ENCODE measurements at regions not wholly inside any gene's neighbourhood (a gene's known extent, or its start where the extent isn't known, plus 50 kb on each side); places are given as distances from the start of the nearest gene placed in this dataset.

GRCh38 chr3:9301091-9301490 lies 51.6 kb upstream of the SRGAP3 start:
- DNase-seq (ENCODE audit: low read depth in 3 of 3), result no peak

DNA sequence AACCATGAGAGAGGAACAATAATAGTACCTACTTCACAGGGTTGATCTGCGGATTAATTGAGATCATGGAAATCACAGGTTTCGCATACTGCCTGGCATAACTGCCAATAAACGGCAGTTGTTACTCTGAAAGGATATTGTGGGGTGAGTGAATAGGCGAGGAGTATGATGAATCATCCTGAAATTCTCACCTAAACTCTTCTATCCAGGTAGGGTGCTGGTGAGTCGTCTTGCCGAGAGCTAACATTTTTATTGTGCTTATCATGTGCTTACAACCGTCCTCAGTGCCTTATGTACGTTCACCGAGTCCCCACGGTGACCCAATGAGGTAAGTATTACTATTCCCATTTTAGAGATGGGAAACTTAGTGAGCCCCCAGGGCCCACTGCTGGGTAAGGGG lies 52.4 kb upstream of the SRGAP3 start:
- DNase-seq (ENCODE audit: low read depth in 3 of 3), result peak in 1 of 3 donors; percentile 3

DNA sequence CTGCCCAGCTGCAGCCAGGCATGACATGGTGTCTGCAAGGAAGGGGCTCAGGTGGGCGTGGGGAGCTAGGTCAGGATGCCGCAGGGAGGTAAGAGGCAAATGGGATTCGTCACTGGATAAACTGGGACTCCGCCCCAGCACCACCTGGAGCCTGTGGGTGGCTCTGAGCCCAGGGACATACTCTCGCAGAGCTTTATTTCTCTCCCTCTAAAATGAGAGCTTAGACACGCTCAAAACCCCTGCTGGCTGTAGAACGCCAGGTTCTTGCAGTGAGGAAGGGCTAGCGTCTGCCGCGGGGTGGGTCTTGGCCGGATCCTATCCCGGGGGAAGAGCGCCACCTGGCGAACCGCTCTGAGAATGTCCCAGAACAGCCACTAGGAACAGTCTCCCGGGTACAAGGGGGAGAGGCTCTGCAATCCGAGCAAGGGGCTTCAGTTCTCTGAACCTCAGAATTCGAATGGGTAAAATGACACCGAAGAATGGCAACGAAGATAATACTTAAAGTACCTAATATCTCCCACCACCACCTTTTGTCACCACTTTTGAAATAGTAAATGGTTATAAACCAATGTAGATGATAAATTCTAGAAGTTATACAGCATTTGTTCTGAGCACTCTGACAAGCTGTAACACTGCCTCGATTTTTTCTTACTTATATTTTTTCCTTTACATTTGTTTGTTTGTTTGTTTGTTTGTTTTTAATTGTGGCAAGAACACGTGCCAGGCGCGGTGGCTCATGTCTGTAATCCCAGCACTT lies 53.2 kb upstream of the SRGAP3 start:
- DNase-seq (ENCODE audit: low read depth in 3 of 3), result peak; percentile 59 to 72 (median 60)

DNA sequence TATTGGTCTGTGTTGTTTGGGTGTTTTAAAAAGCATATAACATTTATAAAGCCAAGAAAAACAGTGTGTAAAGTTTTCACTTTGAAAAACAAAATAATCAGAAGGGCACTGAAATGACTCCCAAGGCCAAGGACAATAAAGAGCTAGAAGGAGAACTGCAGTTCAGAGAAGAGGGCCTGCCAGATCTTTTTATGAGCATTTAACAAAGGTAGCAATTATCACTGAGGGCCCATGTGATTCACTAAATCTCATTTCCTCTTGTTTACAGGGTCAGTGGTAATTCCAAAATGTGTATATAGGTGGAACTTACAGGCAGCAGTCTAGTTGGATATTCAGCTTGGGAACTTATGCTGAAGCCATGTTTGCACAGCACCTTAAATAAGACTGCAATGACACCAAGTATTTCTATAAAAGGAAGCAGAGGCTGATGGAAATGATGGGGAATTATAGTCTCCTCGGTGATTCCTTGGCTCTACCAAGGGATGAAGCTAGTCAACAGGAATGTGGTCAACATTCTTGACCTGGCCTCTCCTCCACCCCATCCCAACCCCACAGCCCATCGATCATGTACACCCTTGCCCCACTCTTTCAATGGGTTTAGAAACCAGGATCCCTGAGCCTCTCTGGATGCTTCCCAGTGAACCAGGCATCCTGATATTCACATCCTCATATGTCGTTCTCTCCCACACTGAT lies 54.4 kb upstream of the THUMPD3 start:
- DNase-seq (ENCODE audit: low read depth in 3 of 3), result no peak

DNA sequence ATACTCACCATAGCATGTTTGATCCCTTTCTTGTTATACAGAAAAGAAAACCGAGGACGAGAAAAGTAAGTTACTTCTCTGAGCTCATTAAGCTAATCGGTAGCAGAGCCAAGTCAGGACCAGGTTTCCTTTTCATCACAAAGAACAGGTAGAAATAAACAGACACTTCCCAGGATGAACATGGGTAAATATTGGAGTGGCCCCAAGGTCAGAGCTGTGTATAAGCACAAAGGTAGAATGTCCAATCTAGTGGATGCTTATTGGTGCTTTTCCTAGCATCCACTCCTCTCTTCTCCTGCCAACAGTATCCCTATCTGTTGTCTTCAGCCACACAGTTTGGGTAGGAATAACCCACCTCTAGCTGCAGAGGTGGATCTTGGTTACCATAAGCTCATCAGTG lies 52.8 kb upstream of the THUMPD3 start:
- DNase-seq (ENCODE audit: low read depth in 3 of 3), result no peak

GRCh38 chr3:9311228-9311627 lies 51.6 kb upstream of the THUMPD3 start:
- DNase-seq (ENCODE audit: low read depth in 3 of 3), result no peak
